SK-N-MC (cell line): ENCODE measurements at regions not wholly inside any gene's neighbourhood (a gene's known extent, or its start where the extent isn't known, plus 50 kb on each side); places are given as distances from the start of the nearest gene placed in this dataset.

Experiments used
- EZH2 ChIP-seq: fragments of 200-600 bp; sonication (generic); IDR thresholded peaks from one replicate; pipeline ENCODE4 v1.6.1; 2017; ENCODE audit warnings: antibody characterized with exemption
- FOXP2 ChIP-seq: optimal IDR thresholded peaks from 2 replicates; pipeline ENCODE3; 2011; ENCODE audit warnings: mild to moderate bottlenecking, moderate library complexity; ENCODE audit not compliant: insufficient read depth; ENCODE audit errors: extremely low read length, control extremely low read depth
- POLR2AphosphoS5 ChIP-seq: IDR thresholded peaks from 2 replicates; pipeline ENCODE4 v1.6.1; 2012; ENCODE audit warnings: mild to moderate bottlenecking, low read depth, low read length, borderline replicate concordance

DNA sequence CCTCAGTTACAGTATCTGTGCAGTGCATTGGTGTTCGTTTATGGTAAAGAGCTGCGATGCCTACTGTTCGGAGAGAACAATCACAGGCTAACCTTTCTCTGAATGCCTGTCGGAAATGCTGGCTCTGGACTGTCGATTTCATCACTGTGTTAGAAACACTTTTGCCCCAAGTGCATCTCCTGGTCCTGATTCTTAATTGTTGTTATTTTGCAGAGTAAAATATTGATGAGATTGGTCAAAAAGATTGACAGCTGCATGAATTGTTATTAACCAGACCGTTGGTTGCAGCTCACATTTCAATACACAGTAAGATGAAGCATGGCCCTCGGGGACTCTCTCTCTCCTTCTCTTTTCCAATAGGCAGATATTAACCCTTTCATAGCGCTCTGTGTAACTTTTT lies 557.4 kb upstream of the ADARB2 start:
- TF ChIP-seq EZH2: no peak
- TF ChIP-seq POLR2AphosphoS5: no peak
- no peak for TF ChIP-seq FOXP2
